ENCODE measurements at regions not wholly inside any gene's neighbourhood (a gene's known extent, or its start where the extent isn't known, plus 50 kb on each side); places are given as distances from the start of the nearest gene placed in this dataset.

GRCh38 chr3:59133311-59133710 is 83.5 kb upstream of the CFAP20DC start:
- Histone ChIP-seq H3K36me3 (ENCODE audit: control insufficient read depth, insufficient read depth, low read length) (no peaks in the 10 kb centered on the region), H3K9me3 (ENCODE audit: control insufficient read depth, insufficient read depth, low read depth, low read length) (no peaks in the 10 kb centered on the region), H3K4me1 (ENCODE audit: control insufficient read depth, insufficient read depth, low read length) (peaks cover 21% of the 10 kb centered on the region), H3K9ac (ENCODE audit: low read length) (no peak overlapping the region), H3K27ac (ENCODE audit: low read depth, low read length) (no peak overlapping the region), H3K27me3 (ENCODE audit: control insufficient read depth, insufficient read depth, low read length) (no peaks in the 10 kb centered on the region), H3K4me3 (ENCODE audit: low read depth, low read length) (no peak overlapping the region)

GRCh38 chr3:59131016-59131766 is 81.4 kb upstream of the CFAP20DC start:
- Histone ChIP-seq H3K36me3 (ENCODE audit: control insufficient read depth, insufficient read depth, low read length) (no peaks in the 10 kb centered on the region), H3K27me3 (ENCODE audit: control insufficient read depth, insufficient read depth, low read length) (no peaks in the 10 kb centered on the region), H3K4me1 (ENCODE audit: control insufficient read depth, insufficient read depth, low read length) (peaks cover 22% of the 10 kb centered on the region), H3K27ac (ENCODE audit: low read depth, low read length) (no peak overlapping the region), H3K9ac (ENCODE audit: low read length) (no peak overlapping the region), H3K9me3 (ENCODE audit: control insufficient read depth, insufficient read depth, low read depth, low read length) (no peaks in the 10 kb centered on the region), H3K4me3 (ENCODE audit: low read depth, low read length) (no peak overlapping the region)

GRCh38 chr3:59128685-59129084 is 78.9 kb upstream of the CFAP20DC start:
- H3K36me3 ChIP-seq (ENCODE audit: control insufficient read depth, insufficient read depth, low read length), result no peaks in the 10 kb centered on the region
- peaks cover 22% of the 10 kb centered on the region for H3K4me1 ChIP-seq (ENCODE audit: control insufficient read depth, insufficient read depth, low read length)
- no peaks in the 10 kb centered on the region for H3K9me3 ChIP-seq (ENCODE audit: control insufficient read depth, insufficient read depth, low read depth, low read length)
- peak overlapping the region; percentile 89 for H3K27ac ChIP-seq (ENCODE audit: low read depth, low read length)
- H3K4me3 ChIP-seq (ENCODE audit: low read depth, low read length), result no peak overlapping the region
- H3K9ac ChIP-seq (ENCODE audit: low read length), result peak overlapping the region; percentile 45
- H3K27me3 ChIP-seq (ENCODE audit: control insufficient read depth, insufficient read depth, low read length), result no peaks in the 10 kb centered on the region

GRCh38 chr3:59127071-59127470 is 77.2 kb upstream of the CFAP20DC start:
- H3K4me3 ChIP-seq (ENCODE audit: low read depth, low read length), result no peak overlapping the region
- no peak overlapping the region for H3K9ac ChIP-seq (ENCODE audit: low read length)
- no peaks in the 10 kb centered on the region for H3K27me3 ChIP-seq (ENCODE audit: control insufficient read depth, insufficient read depth, low read length)
- no peaks in the 10 kb centered on the region for H3K9me3 ChIP-seq (ENCODE audit: control insufficient read depth, insufficient read depth, low read depth, low read length)
- H3K4me1 ChIP-seq (ENCODE audit: control insufficient read depth, insufficient read depth, low read length), result peaks cover 22% of the 10 kb centered on the region
- H3K27ac ChIP-seq (ENCODE audit: low read depth, low read length), result no peak overlapping the region
- H3K36me3 ChIP-seq (ENCODE audit: control insufficient read depth, insufficient read depth, low read length), result no peaks in the 10 kb centered on the region

- Histone ChIP-seq H3K9ac (ENCODE audit: low read length) (no peak overlapping the region), H3K27ac (ENCODE audit: low read depth, low read length) (no peak overlapping the region), H3K9me3 (ENCODE audit: control insufficient read depth, insufficient read depth, low read depth, low read length) (no peaks in the 10 kb centered on the region)
Measured at GRCh38 chr3:59126446-59126845, 76.6 kb upstream of the CFAP20DC start.

GRCh38 chr3:59121346-59122144 is 71.7 kb upstream of the CFAP20DC start:
- H3K36me3 ChIP-seq (ENCODE audit: control insufficient read depth, insufficient read depth, low read length), result no peaks in the 10 kb centered on the region
- no peak overlapping the region for H3K9ac ChIP-seq (ENCODE audit: low read length)
- no peaks in the 10 kb centered on the region for H3K9me3 ChIP-seq (ENCODE audit: control insufficient read depth, insufficient read depth, low read depth, low read length)
- H3K27me3 ChIP-seq (ENCODE audit: control insufficient read depth, insufficient read depth, low read length), result no peaks in the 10 kb centered on the region
- no peaks in the 10 kb centered on the region for H3K4me1 ChIP-seq (ENCODE audit: control insufficient read depth, insufficient read depth, low read length)
- no peak overlapping the region for H3K4me3 ChIP-seq (ENCODE audit: low read depth, low read length)
- no peak overlapping the region for H3K27ac ChIP-seq (ENCODE audit: low read depth, low read length)

More at GRCh38 chr3:59126446-59126845, 76.6 kb upstream of the CFAP20DC start:
- no peaks in the 10 kb centered on the region for H3K27me3 ChIP-seq (ENCODE audit: control insufficient read depth, insufficient read depth, low read length)
- H3K4me3 ChIP-seq (ENCODE audit: low read depth, low read length), result no peak overlapping the region
- peaks cover 22% of the 10 kb centered on the region for H3K4me1 ChIP-seq (ENCODE audit: control insufficient read depth, insufficient read depth, low read length)
- H3K36me3 ChIP-seq (ENCODE audit: control insufficient read depth, insufficient read depth, low read length), result no peaks in the 10 kb centered on the region

- Histone ChIP-seq H3K9me3 (ENCODE audit: control insufficient read depth, insufficient read depth, low read depth, low read length) (no peaks in the 10 kb centered on the region), H3K9ac (ENCODE audit: low read length) (no peak overlapping the region), H3K27ac (ENCODE audit: low read depth, low read length) (no peak overlapping the region), H3K27me3 (ENCODE audit: control insufficient read depth, insufficient read depth, low read length) (no peaks in the 10 kb centered on the region), H3K4me3 (ENCODE audit: low read depth, low read length) (no peak overlapping the region), H3K4me1 (ENCODE audit: control insufficient read depth, insufficient read depth, low read length) (no peaks in the 10 kb centered on the region), H3K36me3 (ENCODE audit: control insufficient read depth, insufficient read depth, low read length) (no peaks in the 10 kb centered on the region)
Measured at GRCh38 chr3:59118928-59119327, 69.1 kb upstream of the CFAP20DC start.

- no peak overlapping the region for H3K9ac ChIP-seq (ENCODE audit: low read length)
- H3K27ac ChIP-seq (ENCODE audit: low read depth, low read length), result no peak overlapping the region
- no peaks in the 10 kb centered on the region for H3K4me1 ChIP-seq (ENCODE audit: control insufficient read depth, insufficient read depth, low read length)
- no peaks in the 10 kb centered on the region for H3K27me3 ChIP-seq (ENCODE audit: control insufficient read depth, insufficient read depth, low read length)
- no peaks in the 10 kb centered on the region for H3K9me3 ChIP-seq (ENCODE audit: control insufficient read depth, insufficient read depth, low read depth, low read length)
- H3K36me3 ChIP-seq (ENCODE audit: control insufficient read depth, insufficient read depth, low read length), result no peaks in the 10 kb centered on the region
- no peak overlapping the region for H3K4me3 ChIP-seq (ENCODE audit: low read depth, low read length)
Measured at GRCh38 chr3:59117396-59117795, 67.6 kb upstream of the CFAP20DC start.

- Histone ChIP-seq H3K36me3 (ENCODE audit: control insufficient read depth, insufficient read depth, low read length) (no peaks in the 10 kb centered on the region), H3K4me3 (ENCODE audit: low read depth, low read length) (no peak overlapping the region), H3K27ac (ENCODE audit: low read depth, low read length) (no peak overlapping the region), H3K4me1 (ENCODE audit: control insufficient read depth, insufficient read depth, low read length) (no peaks in the 10 kb centered on the region), H3K9me3 (ENCODE audit: control insufficient read depth, insufficient read depth, low read depth, low read length) (no peaks in the 10 kb centered on the region), H3K9ac (ENCODE audit: low read length) (no peak overlapping the region), H3K27me3 (ENCODE audit: control insufficient read depth, insufficient read depth, low read length) (no peaks in the 10 kb centered on the region)
Measured at GRCh38 chr3:59116233-59116537, 66.4 kb upstream of the CFAP20DC start.

GRCh38 chr3:59115364-59116232 is 65.8 kb upstream of the CFAP20DC start:
- H3K4me3 ChIP-seq (ENCODE audit: low read depth, low read length), result no peak overlapping the region
- no peak overlapping the region for H3K27ac ChIP-seq (ENCODE audit: low read depth, low read length)
- H3K9ac ChIP-seq (ENCODE audit: low read length), result no peak overlapping the region
- H3K27me3 ChIP-seq (ENCODE audit: control insufficient read depth, insufficient read depth, low read length), result no peaks in the 10 kb centered on the region
- H3K9me3 ChIP-seq (ENCODE audit: control insufficient read depth, insufficient read depth, low read depth, low read length), result no peaks in the 10 kb centered on the region
- no peaks in the 10 kb centered on the region for H3K4me1 ChIP-seq (ENCODE audit: control insufficient read depth, insufficient read depth, low read length)
- no peaks in the 10 kb centered on the region for H3K36me3 ChIP-seq (ENCODE audit: control insufficient read depth, insufficient read depth, low read length)
